HEK293 (cell line): ENCODE measurements at regions not wholly inside any gene's neighbourhood (a gene's known extent, or its start where the extent isn't known, plus 50 kb on each side); places are given as distances from the start of the nearest gene placed in this dataset.

Source experiments
- CTCF ChIA-PET: fragments of 350-600 bp; formaldehyde crosslinking; extraction: SDS; loops from one replicate; lab custom pipeline; 2021; ENCODE audit warnings: antibody characterized with exemption; lab: Yijun Ruan, JAX
- POLR2A ChIA-PET: fragments of 300-600 bp; formaldehyde crosslinking; extraction: SDS; loops from one replicate; lab custom pipeline; 2020; ENCODE audit warnings: antibody characterized with exemption, inconsistent platforms; lab: Yijun Ruan, JAX
- H3K27ac ChIP-seq: fragments of 200-500 bp; sonication (Bioruptor generic); 2 replicates; pipeline ENCODE4 v1.5.1; 2014; ENCODE audit warnings: low read depth, low read length, control low read depth, inconsistent platforms; ENCODE audit errors: extremely low read depth
- H3K36me3 ChIP-seq, 2 experiments: fragments of 200-500 bp in 1 of 2; sonication (Bioruptor generic) in 1 of 2; 1 replicate in 1 of 2; 2 replicates in 1 of 2; pipeline ENCODE4 v1.5.1; 2014 to 2017; ENCODE audit warnings: inconsistent platforms in 2 of 2, low read length in 2 of 2; ENCODE audit not compliant: control insufficient read depth in 2 of 2, insufficient read depth in 1 of 2
- H3K4me1 ChIP-seq: fragments of 200-500 bp; sonication (Bioruptor generic); 2 replicates; pipeline ENCODE4 v1.5.1; 2014; ENCODE audit warnings: mild to moderate bottlenecking, low read length, inconsistent platforms; ENCODE audit not compliant: control insufficient read depth, insufficient read depth
- H3K4me3 ChIP-seq: 2 replicates; pipeline ENCODE4 v1.5.1; 2011; ENCODE audit warnings: low read depth, mild to moderate bottlenecking, control low read depth, low read length, moderate library complexity
- H3K9me3 ChIP-seq: fragments of 200-500 bp; sonication (Bioruptor generic); 2 replicates; pipeline ENCODE4 v1.5.1; 2014; ENCODE audit warnings: low read depth, low read length, inconsistent platforms; ENCODE audit not compliant: control insufficient read depth, insufficient read depth
- GFI1B ChIP-seq: fragments of 450-650 bp; formaldehyde crosslinking; IDR thresholded peaks from 2 replicates; pipeline ENCODE4 v1.5.1; 2016; ENCODE audit warnings: missing biosample characterization, missing genetic modification characterization
- KLF16 ChIP-seq: fragments of 450-650 bp; formaldehyde crosslinking; IDR thresholded peaks from 2 replicates; pipeline ENCODE4 v1.5.1; 2017; ENCODE audit warnings: missing biosample characterization, missing genetic modification characterization
- MYNN ChIP-seq: fragments of 450-650 bp; formaldehyde crosslinking; IDR thresholded peaks from 2 replicates; pipeline ENCODE4 v1.5.1; 2016; ENCODE audit warnings: missing biosample characterization, missing genetic modification characterization, borderline replicate concordance
- TRIM28 ChIP-seq: IDR thresholded peaks from 2 replicates; pipeline ENCODE4 v1.6.1; 2011; ENCODE audit warnings: low read length, control low read depth, borderline replicate concordance
- ZBTB7A ChIP-seq: fragments of 450-650 bp; formaldehyde crosslinking; IDR thresholded peaks from 2 replicates; pipeline ENCODE4 v1.5.1; 2016; ENCODE audit warnings: low read depth, missing biosample characterization, missing genetic modification characterization
- ZNF184 ChIP-seq: fragments of 450-650 bp; IDR thresholded peaks from 2 replicates; pipeline ENCODE4 v1.5.1; 2018; ENCODE audit warnings: missing biosample characterization, mild to moderate bottlenecking, missing genetic modification characterization
- ZNF366 ChIP-seq: fragments of 450-650 bp; formaldehyde crosslinking; conservative IDR thresholded peaks from 2 replicates; pipeline ENCODE4 v1.5.1; 2016; ENCODE audit warnings: missing biosample characterization, missing genetic modification characterization
- ZNF404 ChIP-seq: fragments of 450-650 bp; formaldehyde crosslinking; IDR thresholded peaks from 2 replicates; pipeline ENCODE4 v1.5.1; 2017; ENCODE audit warnings: missing biosample characterization, missing genetic modification characterization
- ZNF514 ChIP-seq: fragments of 450-650 bp; formaldehyde crosslinking; IDR thresholded peaks from 2 replicates; pipeline ENCODE4 v1.5.1; 2016; ENCODE audit warnings: missing biosample characterization, missing genetic modification characterization
- ZNF623 ChIP-seq: fragments of 450-650 bp; formaldehyde crosslinking; IDR thresholded peaks from 2 replicates; pipeline ENCODE4 v1.5.1; 2016; ENCODE audit warnings: missing biosample characterization, missing genetic modification characterization
- ZNF677 ChIP-seq: fragments of 450-650 bp; IDR thresholded peaks from 2 replicates; pipeline ENCODE4 v1.5.0; 2018; ENCODE audit warnings: missing biosample characterization, mild to moderate bottlenecking, missing genetic modification characterization, moderate library complexity
- TF ChIP-seq, protein P1 (sequence below): fragments of 450-650 bp; formaldehyde crosslinking; IDR thresholded peaks from 2 replicates; pipeline ENCODE4 v1.5.1; 2016; ENCODE audit warnings: missing biosample characterization, missing genetic modification characterization
- TF ChIP-seq, protein P2 (sequence below): fragments of 450-650 bp; formaldehyde crosslinking; IDR thresholded peaks from 2 replicates; pipeline ENCODE4 v1.5.1; 2016; ENCODE audit warnings: missing biosample characterization, missing genetic modification characterization
- TF ChIP-seq, protein P3 (sequence below): fragments of 450-650 bp; formaldehyde crosslinking; IDR thresholded peaks from 2 replicates; pipeline ENCODE4 v1.5.1; 2016; ENCODE audit warnings: missing biosample characterization, missing genetic modification characterization
- TF ChIP-seq, protein P4 (sequence below): fragments of 450-650 bp; formaldehyde crosslinking; IDR thresholded peaks from 2 replicates; pipeline ENCODE4 v1.5.1; 2016; ENCODE audit warnings: missing biosample characterization, missing genetic modification characterization
- TF ChIP-seq, protein P5 (sequence below): fragments of 450-650 bp; formaldehyde crosslinking; IDR thresholded peaks from 2 replicates; pipeline ENCODE4 v1.5.1; 2016; ENCODE audit warnings: missing biosample characterization, missing genetic modification characterization
- TF ChIP-seq, protein P6 (sequence below): fragments of 450-650 bp; formaldehyde crosslinking; IDR thresholded peaks from 2 replicates; pipeline ENCODE4 v1.5.1; 2017; ENCODE audit warnings: missing biosample characterization, missing genetic modification characterization
- TF ChIP-seq, protein P7 (sequence below): fragments of 450-650 bp; formaldehyde crosslinking; IDR thresholded peaks from 2 replicates; pipeline ENCODE4; 2016; ENCODE audit warnings: missing biosample characterization, missing genetic modification characterization
- TF ChIP-seq, protein P8 (sequence below): fragments of 450-650 bp; formaldehyde crosslinking; IDR thresholded peaks from 2 replicates; pipeline ENCODE4 v1.5.1; 2016; ENCODE audit warnings: missing biosample characterization, missing genetic modification characterization, borderline replicate concordance

DNA sequence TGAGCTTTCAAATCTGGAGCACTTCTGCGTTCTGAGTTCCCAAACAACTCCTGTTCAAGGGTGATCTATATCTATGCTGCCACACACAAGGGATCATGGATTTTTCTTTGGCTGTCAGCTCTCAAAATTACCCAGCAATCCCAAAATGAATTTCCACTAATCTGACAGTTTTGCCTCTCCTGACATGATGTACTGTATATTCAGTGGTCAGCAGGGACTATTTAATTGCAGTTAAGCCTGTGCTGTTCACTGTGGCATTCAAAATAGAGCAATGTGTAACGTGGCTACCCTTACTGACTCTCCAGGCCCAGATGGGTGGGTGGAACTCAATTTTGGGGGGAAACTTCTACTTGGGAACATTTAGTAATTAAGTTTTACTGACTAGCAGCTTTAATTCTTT is 283.8 kb upstream of the TSHZ2 start:
- TF ChIP-seq, protein P1, sequence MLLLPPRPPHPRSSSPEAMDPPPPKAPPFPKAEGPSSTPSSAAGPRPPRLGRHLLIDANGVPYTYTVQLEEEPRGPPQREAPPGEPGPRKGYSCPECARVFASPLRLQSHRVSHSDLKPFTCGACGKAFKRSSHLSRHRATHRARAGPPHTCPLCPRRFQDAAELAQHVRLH: no peak
- TF ChIP-seq, protein P2, sequence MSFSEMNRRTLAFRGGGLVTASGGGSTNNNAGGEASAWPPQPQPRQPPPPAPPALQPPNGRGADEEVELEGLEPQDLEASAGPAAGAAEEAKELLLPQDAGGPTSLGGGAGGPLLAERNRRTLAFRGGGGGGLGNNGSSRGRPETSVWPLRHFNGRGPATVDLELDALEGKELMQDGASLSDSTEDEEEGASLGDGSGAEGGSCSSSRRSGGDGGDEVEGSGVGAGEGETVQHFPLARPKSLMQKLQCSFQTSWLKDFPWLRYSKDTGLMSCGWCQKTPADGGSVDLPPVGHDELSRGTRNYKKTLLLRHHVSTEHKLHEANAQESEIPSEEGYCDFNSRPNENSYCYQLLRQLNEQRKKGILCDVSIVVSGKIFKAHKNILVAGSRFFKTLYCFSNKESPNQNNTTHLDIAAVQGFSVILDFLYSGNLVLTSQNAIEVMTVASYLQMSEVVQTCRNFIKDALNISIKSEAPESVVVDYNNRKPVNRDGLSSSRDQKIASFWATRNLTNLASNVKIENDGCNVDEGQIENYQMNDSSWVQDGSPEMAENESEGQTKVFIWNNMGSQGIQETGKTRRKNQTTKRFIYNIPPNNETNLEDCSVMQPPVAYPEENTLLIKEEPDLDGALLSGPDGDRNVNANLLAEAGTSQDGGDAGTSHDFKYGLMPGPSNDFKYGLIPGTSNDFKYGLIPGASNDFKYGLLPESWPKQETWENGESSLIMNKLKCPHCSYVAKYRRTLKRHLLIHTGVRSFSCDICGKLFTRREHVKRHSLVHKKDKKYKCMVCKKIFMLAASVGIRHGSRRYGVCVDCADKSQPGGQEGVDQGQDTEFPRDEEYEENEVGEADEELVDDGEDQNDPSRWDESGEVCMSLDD (tag by site-specific recombination): no peak
- TF ChIP-seq ZBTB7A (tag by site-specific recombination) (no peak), MYNN (tag by site-specific recombination) (no peak), ZNF623 (tag by site-specific recombination) (no peak), ZNF404 (tag by site-specific recombination) (no peak), ZNF184 (tag by site-specific recombination) (no peak), ZNF366 (no peak), TRIM28 (no peak), KLF16 (tag by site-specific recombination) (no peak), ZNF514 (tag by site-specific recombination) (no peak), ZNF677 (tag by site-specific recombination) (no peak), GFI1B (tag by site-specific recombination) (no peak)
- TF ChIP-seq, protein P3, sequence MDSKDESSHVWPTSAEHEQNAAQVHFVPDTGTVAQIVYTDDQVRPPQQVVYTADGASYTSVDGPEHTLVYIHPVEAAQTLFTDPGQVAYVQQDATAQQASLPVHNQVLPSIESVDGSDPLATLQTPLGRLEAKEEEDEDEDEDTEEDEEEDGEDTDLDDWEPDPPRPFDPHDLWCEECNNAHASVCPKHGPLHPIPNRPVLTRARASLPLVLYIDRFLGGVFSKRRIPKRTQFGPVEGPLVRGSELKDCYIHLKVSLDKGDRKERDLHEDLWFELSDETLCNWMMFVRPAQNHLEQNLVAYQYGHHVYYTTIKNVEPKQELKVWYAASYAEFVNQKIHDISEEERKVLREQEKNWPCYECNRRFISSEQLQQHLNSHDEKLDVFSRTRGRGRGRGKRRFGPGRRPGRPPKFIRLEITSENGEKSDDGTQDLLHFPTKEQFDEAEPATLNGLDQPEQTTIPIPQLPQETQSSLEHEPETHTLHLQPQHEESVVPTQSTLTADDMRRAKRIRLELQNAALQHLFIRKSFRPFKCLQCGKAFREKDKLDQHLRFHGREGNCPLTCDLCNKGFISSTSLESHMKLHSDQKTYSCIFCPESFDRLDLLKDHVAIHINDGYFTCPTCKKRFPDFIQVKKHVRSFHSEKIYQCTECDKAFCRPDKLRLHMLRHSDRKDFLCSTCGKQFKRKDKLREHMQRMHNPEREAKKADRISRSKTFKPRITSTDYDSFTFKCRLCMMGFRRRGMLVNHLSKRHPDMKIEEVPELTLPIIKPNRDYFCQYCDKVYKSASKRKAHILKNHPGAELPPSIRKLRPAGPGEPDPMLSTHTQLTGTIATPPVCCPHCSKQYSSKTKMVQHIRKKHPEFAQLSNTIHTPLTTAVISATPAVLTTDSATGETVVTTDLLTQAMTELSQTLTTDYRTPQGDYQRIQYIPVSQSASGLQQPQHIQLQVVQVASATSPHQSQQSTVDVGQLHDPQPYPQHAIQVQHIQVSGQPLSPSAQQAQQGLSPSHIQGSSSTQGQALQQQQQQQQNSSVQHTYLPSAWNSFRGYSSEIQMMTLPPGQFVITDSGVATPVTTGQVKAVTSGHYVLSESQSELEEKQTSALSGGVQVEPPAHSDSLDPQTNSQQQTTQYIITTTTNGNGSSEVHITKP (tag by site-specific recombination): no peak
- TF ChIP-seq, protein P4, sequence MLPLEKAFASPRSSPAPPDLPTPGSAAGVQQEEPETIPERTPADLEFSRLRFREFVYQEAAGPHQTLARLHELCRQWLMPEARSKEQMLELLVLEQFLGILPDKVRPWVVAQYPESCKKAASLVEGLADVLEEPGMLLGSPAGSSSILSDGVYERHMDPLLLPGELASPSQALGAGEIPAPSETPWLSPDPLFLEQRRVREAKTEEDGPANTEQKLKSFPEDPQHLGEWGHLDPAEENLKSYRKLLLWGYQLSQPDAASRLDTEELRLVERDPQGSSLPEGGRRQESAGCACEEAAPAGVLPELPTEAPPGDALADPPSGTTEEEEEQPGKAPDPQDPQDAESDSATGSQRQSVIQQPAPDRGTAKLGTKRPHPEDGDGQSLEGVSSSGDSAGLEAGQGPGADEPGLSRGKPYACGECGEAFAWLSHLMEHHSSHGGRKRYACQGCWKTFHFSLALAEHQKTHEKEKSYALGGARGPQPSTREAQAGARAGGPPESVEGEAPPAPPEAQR (tag by site-specific recombination): no peak
- TF ChIP-seq, protein P5, sequence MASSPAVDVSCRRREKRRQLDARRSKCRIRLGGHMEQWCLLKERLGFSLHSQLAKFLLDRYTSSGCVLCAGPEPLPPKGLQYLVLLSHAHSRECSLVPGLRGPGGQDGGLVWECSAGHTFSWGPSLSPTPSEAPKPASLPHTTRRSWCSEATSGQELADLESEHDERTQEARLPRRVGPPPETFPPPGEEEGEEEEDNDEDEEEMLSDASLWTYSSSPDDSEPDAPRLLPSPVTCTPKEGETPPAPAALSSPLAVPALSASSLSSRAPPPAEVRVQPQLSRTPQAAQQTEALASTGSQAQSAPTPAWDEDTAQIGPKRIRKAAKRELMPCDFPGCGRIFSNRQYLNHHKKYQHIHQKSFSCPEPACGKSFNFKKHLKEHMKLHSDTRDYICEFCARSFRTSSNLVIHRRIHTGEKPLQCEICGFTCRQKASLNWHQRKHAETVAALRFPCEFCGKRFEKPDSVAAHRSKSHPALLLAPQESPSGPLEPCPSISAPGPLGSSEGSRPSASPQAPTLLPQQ (tag by site-specific recombination): no peak
- TF ChIP-seq, protein P6, sequence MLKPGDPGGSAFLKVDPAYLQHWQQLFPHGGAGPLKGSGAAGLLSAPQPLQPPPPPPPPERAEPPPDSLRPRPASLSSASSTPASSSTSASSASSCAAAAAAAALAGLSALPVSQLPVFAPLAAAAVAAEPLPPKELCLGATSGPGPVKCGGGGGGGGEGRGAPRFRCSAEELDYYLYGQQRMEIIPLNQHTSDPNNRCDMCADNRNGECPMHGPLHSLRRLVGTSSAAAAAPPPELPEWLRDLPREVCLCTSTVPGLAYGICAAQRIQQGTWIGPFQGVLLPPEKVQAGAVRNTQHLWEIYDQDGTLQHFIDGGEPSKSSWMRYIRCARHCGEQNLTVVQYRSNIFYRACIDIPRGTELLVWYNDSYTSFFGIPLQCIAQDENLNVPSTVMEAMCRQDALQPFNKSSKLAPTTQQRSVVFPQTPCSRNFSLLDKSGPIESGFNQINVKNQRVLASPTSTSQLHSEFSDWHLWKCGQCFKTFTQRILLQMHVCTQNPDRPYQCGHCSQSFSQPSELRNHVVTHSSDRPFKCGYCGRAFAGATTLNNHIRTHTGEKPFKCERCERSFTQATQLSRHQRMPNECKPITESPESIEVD (tag by site-specific recombination): no peak
- TF ChIP-seq, protein P7, sequence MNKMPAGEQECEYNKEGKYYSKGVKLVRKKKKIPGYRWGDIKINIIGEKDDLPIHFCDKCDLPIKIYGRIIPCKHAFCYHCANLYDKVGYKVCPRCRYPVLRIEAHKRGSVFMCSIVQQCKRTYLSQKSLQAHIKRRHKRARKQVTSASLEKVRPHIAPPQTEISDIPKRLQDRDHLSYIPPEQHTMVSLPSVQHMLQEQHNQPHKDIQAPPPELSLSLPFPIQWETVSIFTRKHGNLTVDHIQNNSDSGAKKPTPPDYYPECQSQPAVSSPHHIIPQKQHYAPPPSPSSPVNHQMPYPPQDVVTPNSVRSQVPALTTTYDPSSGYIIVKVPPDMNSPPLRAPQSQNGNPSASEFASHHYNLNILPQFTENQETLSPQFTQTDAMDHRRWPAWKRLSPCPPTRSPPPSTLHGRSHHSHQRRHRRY (tag by site-specific recombination): no peak
- TF ChIP-seq, protein P8, sequence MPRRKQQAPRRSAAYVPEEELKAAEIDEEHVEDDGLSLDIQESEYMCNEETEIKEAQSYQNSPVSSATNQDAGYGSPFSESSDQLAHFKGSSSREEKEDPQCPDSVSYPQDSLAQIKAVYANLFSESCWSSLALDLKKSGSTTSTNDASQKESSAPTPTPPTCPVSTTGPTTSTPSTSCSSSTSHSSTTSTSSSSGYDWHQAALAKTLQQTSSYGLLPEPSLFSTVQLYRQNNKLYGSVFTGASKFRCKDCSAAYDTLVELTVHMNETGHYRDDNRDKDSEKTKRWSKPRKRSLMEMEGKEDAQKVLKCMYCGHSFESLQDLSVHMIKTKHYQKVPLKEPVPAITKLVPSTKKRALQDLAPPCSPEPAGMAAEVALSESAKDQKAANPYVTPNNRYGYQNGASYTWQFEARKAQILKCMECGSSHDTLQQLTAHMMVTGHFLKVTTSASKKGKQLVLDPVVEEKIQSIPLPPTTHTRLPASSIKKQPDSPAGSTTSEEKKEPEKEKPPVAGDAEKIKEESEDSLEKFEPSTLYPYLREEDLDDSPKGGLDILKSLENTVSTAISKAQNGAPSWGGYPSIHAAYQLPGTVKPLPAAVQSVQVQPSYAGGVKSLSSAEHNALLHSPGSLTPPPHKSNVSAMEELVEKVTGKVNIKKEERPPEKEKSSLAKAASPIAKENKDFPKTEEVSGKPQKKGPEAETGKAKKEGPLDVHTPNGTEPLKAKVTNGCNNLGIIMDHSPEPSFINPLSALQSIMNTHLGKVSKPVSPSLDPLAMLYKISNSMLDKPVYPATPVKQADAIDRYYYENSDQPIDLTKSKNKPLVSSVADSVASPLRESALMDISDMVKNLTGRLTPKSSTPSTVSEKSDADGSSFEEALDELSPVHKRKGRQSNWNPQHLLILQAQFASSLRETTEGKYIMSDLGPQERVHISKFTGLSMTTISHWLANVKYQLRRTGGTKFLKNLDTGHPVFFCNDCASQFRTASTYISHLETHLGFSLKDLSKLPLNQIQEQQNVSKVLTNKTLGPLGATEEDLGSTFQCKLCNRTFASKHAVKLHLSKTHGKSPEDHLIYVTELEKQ (tag by site-specific recombination): no peak
- CTCF ChIA-PET: no interaction called here

More for the DNA sequence above, 283.8 kb upstream of the TSHZ2 start:
- Histone ChIP-seq H3K4me1 (no peaks in the 10 kb centered on the region), H3K27ac (no peak overlapping the region), H3K36me3 (no peaks in the 10 kb centered on the region), H3K4me3 (no peak overlapping the region), H3K9me3 (no peaks in the 10 kb centered on the region)
- POLR2A ChIA-PET: no interaction called here
